OCI-LY3 (cell line): ENCODE measurements at regions not wholly inside any gene's neighbourhood (a gene's known extent, or its start where the extent isn't known, plus 50 kb on each side); places are given as distances from the start of the nearest gene placed in this dataset.

Source experiments
- H2AFZ ChIP-seq: fragments of 200-600, 300-600 bp; shearing (Covaris generic); 2 replicates; pipeline ENCODE4 v1.6.0; 2014; ENCODE audit warnings: antibody characterized with exemption, low read depth, low read length
- H3K27ac ChIP-seq: fragments of 200-600, 300-600 bp; sonication (generic); 2 replicates; pipeline ENCODE4 v1.5.1; 2014; ENCODE audit warnings: mild to moderate bottlenecking, low read length, moderate library complexity, mixed read lengths
- H3K27me3 ChIP-seq: fragments of 200-600, 300-600 bp; sonication (generic); 2 replicates; pipeline ENCODE4 v1.6.1; 2014; ENCODE audit warnings: low read depth, low read length, mixed read lengths
- H3K36me3 ChIP-seq: fragments of 200-600, 300-600 bp; sonication (generic); replicated peaks from 2 replicates; pipeline ENCODE3; 2014; ENCODE audit warnings: low read depth, low read length, mixed read lengths
- H3K4me1 ChIP-seq: fragments of 300-600, 200-600 bp; sonication (generic); 2 replicates; pipeline ENCODE4 v1.6.1; 2014; ENCODE audit warnings: low read length, mixed read lengths
- H3K4me2 ChIP-seq: fragments of 200-600, 300-600 bp; sonication (generic); 2 replicates; pipeline ENCODE4 v1.6.1; 2014; ENCODE audit warnings: low read length, mixed read lengths
- H3K4me3 ChIP-seq: fragments of 300-600, 200-600 bp; sonication (generic); 2 replicates; pipeline ENCODE4 v1.5.1; 2014; ENCODE audit warnings: antibody characterized with exemption, mild to moderate bottlenecking, low read length, moderate library complexity
- H3K79me2 ChIP-seq: fragments of 300-600, 200-600 bp; shearing (Covaris generic); 2 replicates; pipeline ENCODE4 v1.6.1; 2014; ENCODE audit warnings: mild to moderate bottlenecking, low read length, mixed read lengths
- H3K9ac ChIP-seq: fragments of 300-600, 200-600 bp; shearing (Covaris generic); 2 replicates; pipeline ENCODE4 v1.6.0; 2014; ENCODE audit warnings: mild to moderate bottlenecking, low read length, moderate library complexity
- H3K9me3 ChIP-seq: fragments of 200-600, 300-600 bp; shearing (Covaris generic); 2 replicates; pipeline ENCODE4 v1.6.1; 2014; ENCODE audit warnings: low read length, mixed read lengths; ENCODE audit not compliant: insufficient read depth
- H4K20me1 ChIP-seq: fragments of 200-600, 300-600 bp; sonication (generic); 2 replicates; pipeline ENCODE4 v1.6.1; 2016; ENCODE audit warnings: low read length, mixed read lengths; ENCODE audit not compliant: insufficient read depth
- EZH2phosphoT487 ChIP-seq: fragments of 200-600 bp; shearing (Covaris generic); IDR thresholded peaks from 2 replicates; pipeline ENCODE4 v1.6.1; 2018; ENCODE audit warnings: antibody characterized with exemption, mixed run types, low read depth
- TF ChIP-seq, protein P1 (sequence below): fragments of 200-600, 300-600 bp; sonication (generic); IDR thresholded peaks from 2 replicates; pipeline ENCODE4 v1.5.1; 2014; ENCODE audit warnings: antibody characterized with exemption, low read length, low read depth

DNA sequence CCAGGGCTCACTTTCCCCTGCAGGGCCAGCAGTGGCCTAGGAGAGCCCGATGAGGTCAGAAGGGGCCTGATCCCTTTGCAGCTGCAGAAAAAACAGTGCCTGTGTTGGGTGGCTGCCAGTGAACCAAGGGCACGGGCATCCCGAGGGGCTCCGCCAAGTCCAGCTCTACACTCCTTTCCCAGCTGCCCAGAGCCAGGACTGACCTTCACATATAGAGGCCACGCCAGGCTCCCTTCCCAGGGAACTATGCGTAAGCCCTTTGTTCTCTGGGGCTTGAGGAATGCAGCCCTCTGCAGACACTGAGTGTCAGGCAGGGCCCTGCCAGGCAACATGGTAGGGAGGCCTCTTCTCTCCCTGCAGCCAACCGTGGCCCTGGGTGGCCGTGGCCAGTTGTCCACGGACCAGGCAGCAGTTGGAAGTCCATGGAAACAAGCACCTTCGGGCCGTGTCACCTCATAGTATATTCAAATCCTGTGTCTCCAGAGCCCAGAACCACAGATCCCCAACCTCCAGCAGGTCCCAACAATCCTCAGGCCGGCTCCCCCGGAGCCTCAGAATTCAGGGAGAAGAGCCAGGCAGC, 194.0 kb downstream of the NPHP4 start:
- H4K20me1 ChIP-seq, result no peaks in the 10 kb centered on the region
- TF ChIP-seq EZH2phosphoT487, result no peak
- TF ChIP-seq, protein P1, sequence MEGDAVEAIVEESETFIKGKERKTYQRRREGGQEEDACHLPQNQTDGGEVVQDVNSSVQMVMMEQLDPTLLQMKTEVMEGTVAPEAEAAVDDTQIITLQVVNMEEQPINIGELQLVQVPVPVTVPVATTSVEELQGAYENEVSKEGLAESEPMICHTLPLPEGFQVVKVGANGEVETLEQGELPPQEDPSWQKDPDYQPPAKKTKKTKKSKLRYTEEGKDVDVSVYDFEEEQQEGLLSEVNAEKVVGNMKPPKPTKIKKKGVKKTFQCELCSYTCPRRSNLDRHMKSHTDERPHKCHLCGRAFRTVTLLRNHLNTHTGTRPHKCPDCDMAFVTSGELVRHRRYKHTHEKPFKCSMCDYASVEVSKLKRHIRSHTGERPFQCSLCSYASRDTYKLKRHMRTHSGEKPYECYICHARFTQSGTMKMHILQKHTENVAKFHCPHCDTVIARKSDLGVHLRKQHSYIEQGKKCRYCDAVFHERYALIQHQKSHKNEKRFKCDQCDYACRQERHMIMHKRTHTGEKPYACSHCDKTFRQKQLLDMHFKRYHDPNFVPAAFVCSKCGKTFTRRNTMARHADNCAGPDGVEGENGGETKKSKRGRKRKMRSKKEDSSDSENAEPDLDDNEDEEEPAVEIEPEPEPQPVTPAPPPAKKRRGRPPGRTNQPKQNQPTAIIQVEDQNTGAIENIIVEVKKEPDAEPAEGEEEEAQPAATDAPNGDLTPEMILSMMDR, result no peak
- no peaks in the 10 kb centered on the region for H3K36me3 ChIP-seq
- no peaks in the 10 kb centered on the region for H3K4me1 ChIP-seq
- no peaks in the 10 kb centered on the region for H3K9me3 ChIP-seq
- no peak overlapping the region for H3K4me3 ChIP-seq
- H2AFZ ChIP-seq, result no peak overlapping the region
- H3K27me3 ChIP-seq, result no peaks in the 10 kb centered on the region
- no peak overlapping the region for H3K27ac ChIP-seq
- H3K79me2 ChIP-seq, result no peaks in the 10 kb centered on the region
- no peak overlapping the region for H3K4me2 ChIP-seq
- no peak overlapping the region for H3K9ac ChIP-seq

DNA sequence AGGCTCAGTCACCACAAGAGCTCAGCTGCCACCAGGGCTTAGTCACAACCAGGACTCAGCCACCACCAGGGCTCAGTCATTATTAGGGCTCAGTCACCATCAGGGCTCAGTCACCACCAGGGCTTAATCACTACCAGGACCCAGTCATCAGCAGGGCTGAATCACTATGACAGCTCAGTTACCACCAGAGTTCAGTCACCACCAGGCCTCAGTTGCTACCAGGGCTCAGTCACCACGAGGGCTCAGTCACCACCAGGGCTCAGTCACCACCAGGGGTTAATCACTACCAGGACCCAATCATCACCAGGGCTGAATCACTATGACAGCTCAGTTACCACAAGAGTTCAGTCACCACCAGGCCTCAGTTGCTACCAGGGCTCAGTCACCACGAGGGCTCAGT, 196.2 kb downstream of the NPHP4 start:
- no peaks in the 10 kb centered on the region for H3K79me2 ChIP-seq
- no peak overlapping the region for H3K4me2 ChIP-seq
- TF ChIP-seq, protein P1, result no peak
- no peak for TF ChIP-seq EZH2phosphoT487
- H3K36me3 ChIP-seq, result no peaks in the 10 kb centered on the region
- no peak overlapping the region for H3K4me3 ChIP-seq
- no peaks in the 10 kb centered on the region for H3K4me1 ChIP-seq
- H3K27me3 ChIP-seq, result no peaks in the 10 kb centered on the region
- no peaks in the 10 kb centered on the region for H3K9me3 ChIP-seq
- no peaks in the 10 kb centered on the region for H4K20me1 ChIP-seq
- no peak overlapping the region for H3K9ac ChIP-seq
- no peak overlapping the region for H3K27ac ChIP-seq
- H2AFZ ChIP-seq, result no peak overlapping the region

DNA sequence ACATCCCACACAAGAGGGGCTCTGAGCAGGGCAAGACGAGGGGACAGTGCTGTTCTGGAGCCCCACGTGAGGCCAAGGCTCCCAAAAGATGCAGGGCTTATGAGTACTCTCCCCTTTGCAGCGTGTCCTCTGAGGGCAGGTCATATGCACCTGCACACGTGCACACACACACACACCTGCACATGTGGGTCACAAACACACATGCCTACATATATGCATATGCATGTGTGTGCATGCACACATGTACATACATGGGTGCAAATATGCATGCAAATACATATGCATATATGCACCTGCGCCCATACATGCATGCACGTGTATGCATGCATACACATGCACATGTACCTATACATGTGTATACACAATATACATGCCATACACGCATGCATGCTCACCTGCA, 197.9 kb downstream of the NPHP4 start:
- no peak for TF ChIP-seq EZH2phosphoT487
- TF ChIP-seq, protein P1, result no peak
- no peak overlapping the region for H2AFZ ChIP-seq
- no peak overlapping the region for H3K9ac ChIP-seq
- H3K79me2 ChIP-seq, result no peaks in the 10 kb centered on the region
- no peaks in the 10 kb centered on the region for H3K9me3 ChIP-seq
- no peaks in the 10 kb centered on the region for H3K27me3 ChIP-seq
- H3K4me2 ChIP-seq, result no peak overlapping the region
- H3K4me1 ChIP-seq, result no peaks in the 10 kb centered on the region
- no peaks in the 10 kb centered on the region for H3K36me3 ChIP-seq
- no peak overlapping the region for H3K4me3 ChIP-seq
- H3K27ac ChIP-seq, result no peak overlapping the region
- no peaks in the 10 kb centered on the region for H4K20me1 ChIP-seq

DNA sequence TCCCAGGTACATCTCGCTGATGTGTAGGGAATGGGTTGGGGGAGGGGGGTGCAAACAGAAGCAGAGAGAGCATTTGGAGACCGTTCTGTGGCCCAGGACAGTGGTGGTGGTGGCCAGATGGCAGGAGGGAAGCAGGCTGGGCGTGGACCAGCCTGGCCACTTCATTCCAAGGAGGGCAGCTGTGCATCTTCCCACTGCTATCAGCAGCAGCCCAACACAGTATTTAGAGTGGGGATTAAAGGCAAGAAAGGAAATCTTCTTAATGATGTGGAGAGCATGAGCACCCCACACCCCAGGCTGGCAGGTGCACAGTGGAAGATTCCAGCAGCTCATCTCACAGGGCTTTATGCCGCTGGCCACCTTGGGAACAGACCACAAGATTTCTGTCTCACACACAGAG, 198.7 kb downstream of the NPHP4 start:
- TF ChIP-seq, protein P1, result no peak
- H3K9ac ChIP-seq, result no peak overlapping the region
- H3K4me1 ChIP-seq, result no peaks in the 10 kb centered on the region
- H3K79me2 ChIP-seq, result no peaks in the 10 kb centered on the region
- no peak overlapping the region for H3K4me3 ChIP-seq
- no peak overlapping the region for H2AFZ ChIP-seq
- no peaks in the 10 kb centered on the region for H3K27me3 ChIP-seq
- no peaks in the 10 kb centered on the region for H3K36me3 ChIP-seq
- no peak overlapping the region for H3K27ac ChIP-seq
- no peaks in the 10 kb centered on the region for H3K9me3 ChIP-seq
- no peak overlapping the region for H3K4me2 ChIP-seq
- H4K20me1 ChIP-seq, result no peaks in the 10 kb centered on the region
